IMR-90 (cell line): ENCODE measurements at regions not wholly inside any gene's neighbourhood (a gene's known extent, or its start where the extent isn't known, plus 50 kb on each side); places are given as distances from the start of the nearest gene placed in this dataset.

Source experiments
- ATAC-seq: fragments of 200-7000 bp; cut with Tn5 transposase; 2 replicates; pipeline ENCODE4 v1.9.1; 2020; ENCODE audit warnings: low read depth, mild to moderate bottlenecking, moderate library complexity
- BruUV-seq: library from RNA; stranded (reverse); fragments of 400-500 nt; replicated peaks from 2 replicates; lab custom pipeline; 2021; lab: Mats Ljungman, UMichigan
- CTCF ChIA-PET: fragments of 300-600 bp; formaldehyde crosslinking; extraction: SDS; loops from one replicate; lab custom pipeline; 2021; ENCODE audit warnings: antibody characterized with exemption; lab: Yijun Ruan, JAX
- POLR2A ChIA-PET: fragments of 300-600 bp; sonication (Branson Sonifier 250); formaldehyde crosslinking; loops from one replicate; lab custom pipeline; 2022; ENCODE audit warnings: antibody characterized with exemption; ENCODE audit not compliant: unreplicated experiment; lab: Charles Lee
- DNase-seq: peaks from one replicate; pipeline ENCODE4 v3.0.0; 2013
- H2AFZ ChIP-seq: replicated peaks from 2 replicates; pipeline ENCODE3; 2013; ENCODE audit warnings: low read length, mild to moderate bottlenecking; ENCODE audit not compliant: poor library complexity
- H2AK5ac ChIP-seq: 2 replicates; pipeline ENCODE4 v1.6.1; 2013; ENCODE audit warnings: low read depth, low read length, inconsistent platforms
- H2AK9ac ChIP-seq: replicated peaks from 2 replicates; pipeline ENCODE3; 2013; ENCODE audit warnings: mild to moderate bottlenecking, low read depth, low read length, moderate library complexity; ENCODE audit not compliant: poor library complexity
- H2BK120ac ChIP-seq: 2 replicates; pipeline ENCODE4 v1.6.1; 2013; ENCODE audit warnings: low read depth, low read length, inconsistent platforms
- H2BK15ac ChIP-seq: 3 replicates; pipeline ENCODE4 v1.6.1; 2013; ENCODE audit warnings: low read depth, low read length, inconsistent platforms
- H2BK20ac ChIP-seq: 2 replicates; pipeline ENCODE4 v1.6.1; 2013; ENCODE audit warnings: low read depth, mild to moderate bottlenecking, inconsistent platforms, low read length, moderate library complexity
- H2BK5ac ChIP-seq: 2 replicates; pipeline ENCODE4 v1.6.1; 2013; ENCODE audit warnings: mild to moderate bottlenecking, low read depth, low read length, inconsistent platforms; ENCODE audit not compliant: poor library complexity, severe bottlenecking
- H3K14ac ChIP-seq: replicated peaks from 2 replicates; pipeline ENCODE4 v1.6.1; 2013; ENCODE audit warnings: low read depth, low read length, inconsistent platforms
- H3K18ac ChIP-seq: 2 replicates; pipeline ENCODE4 v1.6.1; 2013; ENCODE audit warnings: low read depth, low read length, control low read depth
- H3K23ac ChIP-seq: 2 replicates; pipeline ENCODE4 v1.6.1; 2013; ENCODE audit warnings: low read depth, low read length, inconsistent platforms
- H3K27ac ChIP-seq: 2 replicates; pipeline ENCODE4 v1.5.1; 2013; ENCODE audit warnings: mild to moderate bottlenecking, control low read depth, low read length; ENCODE audit not compliant: insufficient read depth
- H3K27me3 ChIP-seq: 2 replicates; pipeline ENCODE4 v1.6.1; 2013; ENCODE audit warnings: low read length; ENCODE audit not compliant: control insufficient read depth, insufficient read depth
- H3K36me3 ChIP-seq: 2 replicates; pipeline ENCODE4 v1.6.1; 2013; ENCODE audit warnings: low read length, mixed read lengths; ENCODE audit not compliant: control insufficient read depth, insufficient read depth
- H3K4ac ChIP-seq: 2 replicates; pipeline ENCODE4 v1.6.1; 2013; ENCODE audit warnings: low read depth, low read length, inconsistent platforms
- H3K4me1 ChIP-seq: 2 replicates; pipeline ENCODE4 v1.6.1; 2013; ENCODE audit warnings: low read length, mixed read lengths; ENCODE audit not compliant: control insufficient read depth, insufficient read depth
- H3K4me2 ChIP-seq: 2 replicates; pipeline ENCODE4 v1.6.1; 2013; ENCODE audit warnings: low read depth, mild to moderate bottlenecking, control low read depth, low read length, moderate library complexity
- H3K4me3 ChIP-seq: 2 replicates; pipeline ENCODE4 v1.5.1; 2013; ENCODE audit warnings: low read depth, mild to moderate bottlenecking, control low read depth, low read length, moderate library complexity; ENCODE audit not compliant: insufficient read depth
- H3K56ac ChIP-seq: 2 replicates; pipeline ENCODE4 v1.6.1; 2013; ENCODE audit warnings: low read length, inconsistent platforms; ENCODE audit not compliant: insufficient read depth; ENCODE audit errors: extremely low read depth
- H3K79me1 ChIP-seq, 2 experiments: 2 replicates each; pipeline ENCODE4 v1.6.1; 2013; ENCODE audit warnings: low read length in 2 of 2, inconsistent platforms in 1 of 2, low read depth in 1 of 2
- H3K9ac ChIP-seq: 2 replicates; pipeline ENCODE4 v1.6.1; 2013; ENCODE audit warnings: low read depth, low read length, control low read depth
- H3K9me1 ChIP-seq: 2 replicates; pipeline ENCODE4 v1.6.1; 2013; ENCODE audit warnings: low read length, inconsistent platforms; ENCODE audit not compliant: insufficient read depth
- H3K9me3 ChIP-seq: 2 replicates; pipeline ENCODE4 v1.6.1; 2013; ENCODE audit warnings: low read length; ENCODE audit not compliant: control insufficient read depth, insufficient read depth
- H4K20me1 ChIP-seq: 2 replicates; pipeline ENCODE4 v1.6.1; 2013; ENCODE audit warnings: low read length, inconsistent platforms; ENCODE audit not compliant: insufficient read depth
- H4K5ac ChIP-seq: 2 replicates; pipeline ENCODE4 v1.6.1; 2013; ENCODE audit warnings: mild to moderate bottlenecking, low read depth, low read length, control low read depth
- H4K8ac ChIP-seq, 2 experiments: 2 replicates each; pipeline ENCODE4 v1.6.1; 2013; ENCODE audit warnings: low read depth in 2 of 2, low read length in 2 of 2, control low read depth in 1 of 2, inconsistent platforms in 1 of 2
- H4K91ac ChIP-seq: 2 replicates; pipeline ENCODE4 v1.6.1; 2013; ENCODE audit warnings: low read depth, low read length, inconsistent platforms; ENCODE audit not compliant: insufficient read depth
- BHLHE40 ChIP-seq: fragments of 150-350 bp; IDR thresholded peaks from 2 replicates; pipeline ENCODE4 v1.6.1; 2016; ENCODE audit warnings: mild to moderate bottlenecking, low read depth, low read length
- CEBPB ChIP-seq: IDR thresholded peaks from 2 replicates; pipeline ENCODE4 v1.6.1; 2012; ENCODE audit warnings: low read depth, low read length, improper control_type of control experiment
- CHD1 ChIP-seq: IDR thresholded peaks from 2 replicates; pipeline ENCODE4 v1.6.1; 2012; ENCODE audit warnings: low read depth, low read length, improper control_type of control experiment
- MAZ ChIP-seq: IDR thresholded peaks from 2 replicates; pipeline ENCODE4 v1.6.1; 2012; ENCODE audit warnings: low read depth, mild to moderate bottlenecking, low read length, improper control_type of control experiment, moderate library complexity, borderline replicate concordance
- MXI1 ChIP-seq: IDR thresholded peaks from 2 replicates; pipeline ENCODE4 v1.6.1; 2012; ENCODE audit warnings: low read depth, mild to moderate bottlenecking, low read length, moderate library complexity, borderline replicate concordance
- NFE2L2 ChIP-seq: fragments of 150-350 bp; IDR thresholded peaks from 2 replicates; pipeline ENCODE4 v1.6.1; 2016; ENCODE audit warnings: low read depth, mild to moderate bottlenecking, low read length
- POLR2A ChIP-seq: IDR thresholded peaks from 2 replicates; pipeline ENCODE4 v1.6.1; 2012; ENCODE audit warnings: mild to moderate bottlenecking, low read depth, low read length
- RAD21 ChIP-seq: IDR thresholded peaks from 2 replicates; pipeline ENCODE4 v1.6.1; 2012; ENCODE audit warnings: low read length, improper control_type of control experiment
- RCOR1 ChIP-seq: IDR thresholded peaks from 2 replicates; pipeline ENCODE4 v1.6.1; 2012; ENCODE audit warnings: mild to moderate bottlenecking, low read length, improper control_type of control experiment; ENCODE audit not compliant: insufficient replicate concordance
- SMC3 ChIP-seq: fragments of 150-350 bp; IDR thresholded peaks from 2 replicates; pipeline ENCODE4 v1.6.1; 2016; ENCODE audit warnings: low read depth, mild to moderate bottlenecking, antibody characterized with exemption, low read length, moderate library complexity
- WGBS, 2 experiments: methylation state at CpG; one replicate each; pipeline versions ENCODE4 v1.1.5 to v1.1.7; 2013; ENCODE audit warnings: missing lambda C conversion rate in 2 of 2; ENCODE audit not compliant: insufficient read length in 1 of 2; ENCODE audit errors: extremely low coverage in 2 of 2; 5-methylcytosine and 5-hydroxymethylcytosine counted together
- dilution Hi-C: fragments of 300-500 bp; cut with HindIII; formaldehyde crosslinking; loops from one replicate; pipeline ENCODE4 v1.14.3; 2018; ENCODE audit warnings: low sequenced_read_pairs; ENCODE audit not compliant: unreplicated experiment
- in situ Hi-C: fragments of 300-500 bp; cut with MboI; formaldehyde crosslinking; loops from 3 replicates; pipeline ENCODE4 v1.14.3; 2019; ENCODE audit warnings: low sequenced_read_pairs, inconsistent platforms, mixed read lengths
- intact Hi-C: fragments of 100-400 bp; cut with micrococcal nuclease; formaldehyde crosslinking; loops from 2 replicates; pipeline ENCODE4 v1.10.0; 2022
- TF ChIP-seq, protein P1 (sequence below): conservative IDR thresholded peaks from 2 replicates; pipeline ENCODE4 v1.5.1; 2012; ENCODE audit warnings: mild to moderate bottlenecking, low read depth, low read length, improper control_type of control experiment
- TF ChIP-seq, protein P2 (sequence below): fragments of 150-350 bp; IDR thresholded peaks from 2 replicates; pipeline ENCODE4 v1.6.1; 2016; ENCODE audit warnings: low read depth, mild to moderate bottlenecking, low read length, moderate library complexity, borderline replicate concordance

DNA sequence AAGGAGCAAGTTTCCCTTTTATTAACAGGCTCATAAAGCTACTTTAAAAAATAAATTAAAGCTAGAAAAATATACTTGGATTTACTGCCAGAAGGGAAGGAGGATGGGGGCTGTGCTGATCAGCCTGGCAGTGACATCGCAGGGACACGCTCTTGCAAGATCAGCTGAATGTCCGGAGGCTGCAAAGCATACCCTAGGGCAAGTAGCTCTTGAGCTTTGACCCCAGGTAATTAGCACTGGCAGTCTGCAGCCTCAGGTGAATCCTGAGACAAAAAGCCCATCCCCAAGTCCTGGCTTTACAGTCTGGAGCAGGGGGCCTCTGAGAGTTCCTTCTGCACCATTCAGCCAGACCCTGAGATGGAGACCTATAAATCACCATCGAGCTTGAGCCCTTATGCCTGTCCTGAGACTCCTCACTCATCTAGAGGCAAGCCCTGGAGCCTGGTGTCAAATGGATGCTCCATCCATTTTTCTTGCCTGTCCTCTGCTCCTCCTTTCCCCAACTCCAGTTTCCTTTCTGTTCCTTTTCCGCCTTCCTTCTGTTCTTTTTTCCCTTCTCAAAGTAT is 131.7 kb downstream of the TMEM114 start:
- Histone ChIP-seq H3K4me2 (no peak overlapping the region), H3K27me3 (no peaks in the 10 kb centered on the region), H2AFZ (no peak overlapping the region), H2BK20ac (no peak overlapping the region), H2BK5ac (no peak overlapping the region), H2AK5ac (no peak overlapping the region), H2BK120ac (no peak overlapping the region), H3K4ac (no peak overlapping the region), H3K4me3 (no peak overlapping the region), H2BK15ac (no peak overlapping the region), H3K9ac (no peak overlapping the region), H3K14ac (no peak overlapping the region), H3K4me1 (no peaks in the 10 kb centered on the region), H2AK9ac (no peak overlapping the region), H3K9me1 (no peaks in the 10 kb centered on the region), H4K91ac (no peak overlapping the region), H4K8ac (no peak overlapping the region), H3K36me3 (no peaks in the 10 kb centered on the region), H3K9me3 (peaks cover 13% of the 10 kb centered on the region), H3K79me1 (no peaks in the 10 kb centered on the region), H3K23ac (no peak overlapping the region), H3K56ac (no peak overlapping the region), H3K18ac (no peak overlapping the region), H4K20me1 (no peaks in the 10 kb centered on the region), H3K27ac (no peak overlapping the region), H4K5ac (no peak overlapping the region)
- WGBS, 2 experiments, result 58% methylated on average over 3 of the region's 5 CpGs; no CpG with 5 or more reads in 1 of the 2 experiments
- CTCF ChIA-PET, result no interaction called here
- dilution Hi-C loops, result no loop called here
- intact Hi-C loops, result no loop called here
- in situ Hi-C loops, result no loop called here
- POLR2A ChIA-PET, result no interaction called here
- DNase-seq (no peak), ATAC-seq (no peak)
- no peak for TF ChIP-seq POLR2A
- TF ChIP-seq RCOR1, result no peak
- TF ChIP-seq CEBPB, result no peak
- no peak for TF ChIP-seq NFE2L2
- TF ChIP-seq CHD1, result no peak
- no peak for TF ChIP-seq RAD21
- TF ChIP-seq BHLHE40, result no peak
- TF ChIP-seq, protein P1, sequence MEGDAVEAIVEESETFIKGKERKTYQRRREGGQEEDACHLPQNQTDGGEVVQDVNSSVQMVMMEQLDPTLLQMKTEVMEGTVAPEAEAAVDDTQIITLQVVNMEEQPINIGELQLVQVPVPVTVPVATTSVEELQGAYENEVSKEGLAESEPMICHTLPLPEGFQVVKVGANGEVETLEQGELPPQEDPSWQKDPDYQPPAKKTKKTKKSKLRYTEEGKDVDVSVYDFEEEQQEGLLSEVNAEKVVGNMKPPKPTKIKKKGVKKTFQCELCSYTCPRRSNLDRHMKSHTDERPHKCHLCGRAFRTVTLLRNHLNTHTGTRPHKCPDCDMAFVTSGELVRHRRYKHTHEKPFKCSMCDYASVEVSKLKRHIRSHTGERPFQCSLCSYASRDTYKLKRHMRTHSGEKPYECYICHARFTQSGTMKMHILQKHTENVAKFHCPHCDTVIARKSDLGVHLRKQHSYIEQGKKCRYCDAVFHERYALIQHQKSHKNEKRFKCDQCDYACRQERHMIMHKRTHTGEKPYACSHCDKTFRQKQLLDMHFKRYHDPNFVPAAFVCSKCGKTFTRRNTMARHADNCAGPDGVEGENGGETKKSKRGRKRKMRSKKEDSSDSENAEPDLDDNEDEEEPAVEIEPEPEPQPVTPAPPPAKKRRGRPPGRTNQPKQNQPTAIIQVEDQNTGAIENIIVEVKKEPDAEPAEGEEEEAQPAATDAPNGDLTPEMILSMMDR, result no peak
- no peak for TF ChIP-seq SMC3
- TF ChIP-seq MXI1, result no peak
- no peak for TF ChIP-seq MAZ
- TF ChIP-seq, protein P2, sequence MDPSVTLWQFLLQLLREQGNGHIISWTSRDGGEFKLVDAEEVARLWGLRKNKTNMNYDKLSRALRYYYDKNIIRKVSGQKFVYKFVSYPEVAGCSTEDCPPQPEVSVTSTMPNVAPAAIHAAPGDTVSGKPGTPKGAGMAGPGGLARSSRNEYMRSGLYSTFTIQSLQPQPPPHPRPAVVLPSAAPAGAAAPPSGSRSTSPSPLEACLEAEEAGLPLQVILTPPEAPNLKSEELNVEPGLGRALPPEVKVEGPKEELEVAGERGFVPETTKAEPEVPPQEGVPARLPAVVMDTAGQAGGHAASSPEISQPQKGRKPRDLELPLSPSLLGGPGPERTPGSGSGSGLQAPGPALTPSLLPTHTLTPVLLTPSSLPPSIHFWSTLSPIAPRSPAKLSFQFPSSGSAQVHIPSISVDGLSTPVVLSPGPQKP, result no peak
- no TSS peak for BruUV-seq
